ENCODE measurements at regions not wholly inside any gene's neighbourhood (a gene's known extent, or its start where the extent isn't known, plus 50 kb on each side); places are given as distances from the start of the nearest gene placed in this dataset.

- no peak for TF ChIP-seq CTCF (IDR thresholded peaks at IDR 0.05)
- no peak for TF ChIP-seq POLR2A (IDR thresholded peaks at IDR 0.05)
- TF ChIP-seq EP300 (IDR thresholded peaks at IDR 0.05): no peak
Measured at GRCh38 chr13:106212386-106213010, 323.0 kb downstream of the EFNB2 start.
